ENCODE measurements at regions not wholly inside any gene's neighbourhood (a gene's known extent, or its start where the extent isn't known, plus 50 kb on each side); places are given as distances from the start of the nearest gene placed in this dataset.
A peak's percentile ranks its signal among the peaks of the same experiment; 100 is the strongest.

DNA sequence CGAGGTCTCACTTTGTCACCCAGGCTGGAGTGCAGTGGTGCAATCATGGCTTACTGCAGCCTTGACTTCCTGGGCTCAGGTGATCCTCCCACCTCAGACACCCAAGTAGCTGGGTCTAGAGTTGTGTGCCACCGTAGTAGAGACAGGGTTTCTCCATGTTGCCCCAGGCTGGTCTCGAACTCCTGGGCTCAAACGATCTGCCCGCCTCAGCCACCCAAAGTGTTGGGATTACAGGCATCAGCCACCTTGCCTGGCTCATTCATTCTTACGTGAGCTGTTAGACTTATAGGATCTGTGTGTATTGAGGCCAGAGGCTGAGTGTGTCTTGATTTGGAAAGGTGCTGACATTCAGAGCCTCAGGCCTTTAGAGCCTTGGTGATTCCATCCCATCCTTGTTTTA lies 128.1 kb downstream of the SLC25A47 start:
- intact Hi-C loops (cut with micrococcal nuclease) = no loop called here
- Histone ChIP-seq H3K27ac (ENCODE audit: low read depth, low read length) (no peak overlapping the region), H3K4me3 (ENCODE audit: low read length) (no peak overlapping the region), H3K9me3 (ENCODE audit: control insufficient read depth in 2 of 3, low read length in 3 of 3) (no peaks in the 10 kb centered on the region), H3K27me3 (ENCODE audit: control insufficient read depth in 2 of 2, insufficient read depth in 2 of 2, low read length in 2 of 2) (no peaks in the 10 kb centered on the region), H3K36me3 (ENCODE audit: control insufficient read depth in 2 of 3, insufficient read depth in 3 of 3, low read length in 3 of 3) (no peaks in the 10 kb centered on the region), H3K4me1 (ENCODE audit: control insufficient read depth in 2 of 2, insufficient read depth in 2 of 2, low read length in 2 of 2) (peaks cover 0 to 3% of the 10 kb centered on the region in 2 donors)
- Mint-ChIP-seq H3K27me3 (peaks cover 0 to 3% (median 0%) of the 10 kb centered on the region in 5 donors), H3K9me3 (peaks cover 0 to 2% (median 0%) of the 10 kb centered on the region in 11 donors), H3K27ac (no peak overlapping the region), H3K4me3 (no peak overlapping the region), H3K4me1 (peaks cover 6 to 16% (median 10%) of the 10 kb centered on the region in 7 donors), H3K36me3 (peaks cover 0 to 22% (median 17%) of the 10 kb centered on the region in 5 donors)
- POLR2A ChIA-PET = no interaction called here
- CTCF ChIA-PET = no interaction called here
- ATAC-seq (no peak), DNase-seq (no peak)

DNA sequence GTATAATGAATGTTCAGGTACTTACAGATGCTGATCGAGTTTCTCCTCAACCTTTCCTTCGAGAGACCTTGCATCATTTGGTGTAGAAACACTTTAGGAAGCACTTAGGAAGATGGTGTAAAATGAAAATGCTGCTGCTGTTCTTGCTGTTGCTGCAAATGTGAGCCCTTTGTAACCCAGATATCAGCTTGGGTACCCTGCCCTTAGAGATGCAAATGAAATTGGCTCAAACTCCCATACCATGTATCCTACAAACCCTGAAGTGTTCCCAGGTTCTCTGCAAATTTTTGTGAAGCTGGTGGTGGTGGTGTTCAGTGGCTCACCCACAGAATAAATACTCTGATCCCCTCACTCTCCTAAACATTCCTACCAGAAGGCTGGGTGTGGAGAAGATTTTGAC lies 130.8 kb downstream of the SLC25A47 start:
- H3K9me3 Mint-ChIP-seq = peaks cover 0 to 2% (median 0%) of the 10 kb centered on the region in 11 donors
- peaks cover 0 to 23% (median 17%) of the 10 kb centered on the region in 5 donors for H3K36me3 Mint-ChIP-seq
- H3K4me1 ChIP-seq (ENCODE audit: control insufficient read depth in 2 of 2, insufficient read depth in 2 of 2, low read length in 2 of 2) = no peaks in the 10 kb centered on the region
- H3K27ac Mint-ChIP-seq = no peak overlapping the region
- intact Hi-C loops (cut with micrococcal nuclease) = no loop called here
- H3K4me1 Mint-ChIP-seq = peaks cover 0 to 7% (median 0%) of the 10 kb centered on the region in 7 donors
- H3K27ac ChIP-seq (ENCODE audit: low read depth, low read length) = no peak overlapping the region
- peaks cover 0 to 7% (median 0%) of the 10 kb centered on the region in 5 donors for H3K27me3 Mint-ChIP-seq
- H3K27me3 ChIP-seq (ENCODE audit: control insufficient read depth in 2 of 2, insufficient read depth in 2 of 2, low read length in 2 of 2) = no peaks in the 10 kb centered on the region
- H3K9me3 ChIP-seq (ENCODE audit: control insufficient read depth in 2 of 3, low read length in 3 of 3) = no peaks in the 10 kb centered on the region
- no peaks in the 10 kb centered on the region for H3K36me3 ChIP-seq (ENCODE audit: control insufficient read depth in 2 of 3, insufficient read depth in 3 of 3, low read length in 3 of 3)
- no peak overlapping the region for H3K4me3 Mint-ChIP-seq
- no peak overlapping the region for H3K4me3 ChIP-seq (ENCODE audit: low read length)
- no peak for ATAC-seq
- ChIA-PET POLR2A (no interaction called here), CTCF (no interaction called here)
- DNase-seq = no peak

DNA sequence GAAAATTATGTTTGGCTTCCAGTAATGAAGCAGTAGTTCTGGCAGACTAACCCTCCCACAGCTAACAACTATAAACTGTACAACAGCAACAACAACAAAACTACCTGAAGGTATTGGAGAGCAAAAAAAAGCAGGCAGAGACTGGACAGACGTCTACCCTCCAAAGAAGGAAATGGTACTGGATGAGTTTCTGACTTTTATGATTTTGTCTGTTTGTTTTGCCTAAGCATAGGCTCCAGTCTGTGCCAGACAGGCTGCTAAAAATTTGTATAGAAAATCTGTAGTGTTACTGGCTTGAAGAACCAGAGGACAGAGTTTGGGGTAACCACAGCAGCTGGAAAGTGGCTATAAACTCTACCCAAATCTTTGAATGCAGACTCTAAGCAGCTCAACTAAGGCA lies 131.3 kb downstream of the SLC25A47 start:
- no peak for ATAC-seq
- Histone ChIP-seq H3K4me3 (ENCODE audit: low read length) (no peak overlapping the region), H3K9me3 (ENCODE audit: control insufficient read depth in 2 of 3, low read length in 3 of 3) (no peaks in the 10 kb centered on the region), H3K4me1 (ENCODE audit: control insufficient read depth in 2 of 2, insufficient read depth in 2 of 2, low read length in 2 of 2) (no peaks in the 10 kb centered on the region), H3K27ac (ENCODE audit: low read depth, low read length) (no peak overlapping the region), H3K36me3 (ENCODE audit: control insufficient read depth in 2 of 3, insufficient read depth in 3 of 3, low read length in 3 of 3) (no peaks in the 10 kb centered on the region), H3K27me3 (ENCODE audit: control insufficient read depth in 2 of 2, insufficient read depth in 2 of 2, low read length in 2 of 2) (no peaks in the 10 kb centered on the region)
- intact Hi-C loops (cut with micrococcal nuclease) = no loop called here
- DNase-seq = no peak
- ChIA-PET POLR2A (no interaction called here), CTCF (interaction anchor here (1.2 kb wide), 1 partner anchor 191 kb away, joined by 3 read pairs; no protein-coding TSS in a partner anchor)
- Mint-ChIP-seq H3K36me3 (peaks cover 0 to 23% (median 17%) of the 10 kb centered on the region in 5 donors), H3K4me1 (peaks cover 0 to 7% (median 0%) of the 10 kb centered on the region in 7 donors), H3K27ac (no peak overlapping the region), H3K4me3 (no peak overlapping the region), H3K9me3 (peaks cover 0 to 2% (median 0%) of the 10 kb centered on the region in 11 donors), H3K27me3 (peaks cover 0 to 7% (median 0%) of the 10 kb centered on the region in 5 donors)

DNA sequence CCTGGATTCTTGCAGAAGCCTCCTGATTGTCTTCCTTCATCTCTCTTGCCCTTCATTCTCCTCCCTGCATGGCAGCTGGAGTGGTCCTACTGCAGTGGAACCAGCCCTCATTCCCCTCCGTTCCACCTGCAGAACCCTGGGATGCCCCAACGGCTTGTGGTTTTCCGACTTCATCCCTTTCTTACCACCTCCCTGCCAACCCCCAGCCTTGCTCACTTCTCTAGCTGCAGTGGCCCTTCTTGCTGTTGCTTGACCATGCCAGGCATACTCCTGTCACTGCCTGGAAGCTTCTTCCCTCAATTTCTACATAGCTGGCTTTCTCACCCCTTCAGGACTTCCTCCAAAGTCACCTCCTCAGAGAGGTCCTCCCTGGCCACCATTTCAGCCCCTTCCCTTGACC lies 123.3 kb downstream of the BEGAIN start:
- peaks cover 0 to 6% (median 0%) of the 10 kb centered on the region in 5 donors for H3K36me3 Mint-ChIP-seq
- Histone ChIP-seq H3K4me3 (ENCODE audit: low read length) (no peak overlapping the region), H3K27me3 (ENCODE audit: control insufficient read depth in 2 of 2, insufficient read depth in 2 of 2, low read length in 2 of 2) (no peaks in the 10 kb centered on the region), H3K36me3 (ENCODE audit: control insufficient read depth in 2 of 3, insufficient read depth in 3 of 3, low read length in 3 of 3) (peaks cover 0 to 10% (median 0%) of the 10 kb centered on the region in 3 experiments), H3K4me1 (ENCODE audit: control insufficient read depth in 2 of 2, insufficient read depth in 2 of 2, low read length in 2 of 2) (no peaks in the 10 kb centered on the region), H3K9me3 (ENCODE audit: control insufficient read depth in 2 of 3, low read length in 3 of 3) (no peaks in the 10 kb centered on the region), H3K27ac (ENCODE audit: low read depth, low read length) (no peak overlapping the region)
- H3K4me3 Mint-ChIP-seq = peak overlapping the region in 1 of 10 donors; percentile 19
- DNase-seq (no peak), ATAC-seq (no peak)
- H3K4me1 Mint-ChIP-seq = peaks cover 0 to 6% (median 0%) of the 10 kb centered on the region in 7 donors
- POLR2A ChIA-PET = no interaction called here
- intact Hi-C loops (cut with micrococcal nuclease) = no loop called here
- no peaks in the 10 kb centered on the region for H3K9me3 Mint-ChIP-seq
- peaks cover 0 to 10% (median 0%) of the 10 kb centered on the region in 5 donors for H3K27me3 Mint-ChIP-seq
- no peak overlapping the region for H3K27ac Mint-ChIP-seq
- CTCF ChIA-PET = interaction anchor here (0.6 kb wide), 1 partner anchor 12 kb away, joined by 3 read pairs; no protein-coding TSS in a partner anchor

DNA sequence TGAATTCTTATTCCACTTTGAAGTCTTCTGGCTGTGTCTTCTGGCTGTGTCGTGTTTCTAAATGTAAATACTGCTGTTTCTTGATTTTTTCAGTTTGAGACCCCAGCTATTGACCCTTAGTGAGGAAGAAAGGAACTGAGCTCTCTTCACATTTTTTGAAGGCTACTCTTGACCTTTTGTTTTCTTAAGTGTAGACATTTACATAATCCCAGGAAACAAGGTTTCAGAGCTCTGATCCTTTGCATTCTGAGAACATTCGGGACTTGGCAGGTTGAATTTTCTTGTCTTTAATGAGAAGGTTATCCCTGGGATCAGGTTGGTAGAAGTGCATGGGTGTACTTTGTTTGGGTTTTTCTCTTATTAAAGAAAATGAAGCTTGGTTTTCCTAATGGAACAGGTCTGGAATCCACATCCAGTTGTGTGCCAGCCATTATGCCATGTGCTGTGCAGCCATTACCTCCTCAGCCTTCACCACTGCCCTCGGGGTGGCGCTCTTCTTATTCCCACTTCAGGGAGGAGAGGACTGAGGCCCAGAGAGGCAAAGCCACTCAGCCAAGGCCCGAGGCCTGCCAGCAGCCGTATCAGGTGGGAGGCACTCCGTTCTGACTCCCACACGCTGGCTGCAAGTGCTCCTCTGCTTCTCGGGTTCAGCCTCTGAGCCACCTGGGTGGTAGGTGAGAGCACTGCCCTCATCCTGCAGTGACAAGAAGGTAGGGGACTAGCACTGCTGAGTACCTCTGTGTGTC lies 120.9 kb downstream of the BEGAIN start:
- intact Hi-C loops (cut with micrococcal nuclease) = no loop called here
- no peak for ATAC-seq
- peaks cover 0 to 20% (median 0%) of the 10 kb centered on the region in 3 experiments for H3K36me3 ChIP-seq (ENCODE audit: control insufficient read depth in 2 of 3, insufficient read depth in 3 of 3, low read length in 3 of 3)
- Mint-ChIP-seq H3K9me3 (no peaks in the 10 kb centered on the region), H3K36me3 (peaks cover 2 to 24% (median 11%) of the 10 kb centered on the region in 5 donors), H3K4me1 (peaks cover 0 to 10% (median 0%) of the 10 kb centered on the region in 7 donors), H3K27ac (no peak overlapping the region), H3K27me3 (peaks cover 0 to 10% (median 0%) of the 10 kb centered on the region in 5 donors), H3K4me3 (no peak overlapping the region)
- H3K9me3 ChIP-seq (ENCODE audit: control insufficient read depth in 2 of 3, low read length in 3 of 3) = no peaks in the 10 kb centered on the region
- H3K4me3 ChIP-seq (ENCODE audit: low read length) = no peak overlapping the region
- DNase-seq = no peak
- H3K27me3 ChIP-seq (ENCODE audit: control insufficient read depth in 2 of 2, insufficient read depth in 2 of 2, low read length in 2 of 2) = no peaks in the 10 kb centered on the region
- no peaks in the 10 kb centered on the region for H3K4me1 ChIP-seq (ENCODE audit: control insufficient read depth in 2 of 2, insufficient read depth in 2 of 2, low read length in 2 of 2)
- POLR2A ChIA-PET = no interaction called here
- CTCF ChIA-PET = no interaction called here
- H3K27ac ChIP-seq (ENCODE audit: low read depth, low read length) = no peak overlapping the region

DNA sequence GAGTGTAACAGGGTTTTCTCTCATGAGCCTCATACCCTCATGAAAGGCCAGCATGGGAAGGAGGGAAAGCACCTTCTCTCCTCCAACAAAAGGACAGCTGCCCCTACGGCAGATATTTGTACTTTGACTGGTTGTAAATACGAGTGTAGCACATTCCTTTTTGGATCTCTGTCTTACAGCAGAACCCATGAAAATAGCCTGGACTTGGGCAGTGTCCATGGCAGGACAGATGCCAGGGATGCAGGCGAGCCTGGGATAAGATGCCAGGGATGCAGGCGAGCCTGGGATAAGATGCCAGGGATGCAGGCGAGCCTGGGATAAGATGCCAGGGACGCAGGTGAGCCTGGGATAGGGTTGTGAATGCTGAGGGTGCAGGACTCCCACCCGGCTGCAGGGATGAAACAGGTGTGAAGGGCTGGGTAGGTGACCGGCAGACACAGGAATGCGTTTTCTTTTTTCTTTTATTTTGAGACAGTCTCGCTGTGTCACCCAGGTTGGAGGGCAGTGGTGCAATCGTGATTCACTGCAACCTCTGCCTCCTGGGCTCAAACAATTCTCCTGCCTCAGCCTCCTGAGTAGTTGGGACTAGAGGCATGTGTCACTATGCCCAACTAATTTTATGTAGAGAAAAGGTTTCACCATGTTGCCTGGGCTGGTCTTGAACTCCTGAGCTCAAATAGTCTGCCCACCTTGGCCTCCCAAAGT lies 120.0 kb downstream of the BEGAIN start:
- intact Hi-C loops (cut with micrococcal nuclease) = no loop called here
- H3K36me3 ChIP-seq (ENCODE audit: control insufficient read depth in 2 of 3, insufficient read depth in 3 of 3, low read length in 3 of 3) = peaks cover 0 to 20% (median 0%) of the 10 kb centered on the region in 3 experiments
- H3K9me3 Mint-ChIP-seq = no peaks in the 10 kb centered on the region
- no peaks in the 10 kb centered on the region for H3K9me3 ChIP-seq (ENCODE audit: control insufficient read depth in 2 of 3, low read length in 3 of 3)
- no peak overlapping the region for H3K27ac Mint-ChIP-seq
- H3K36me3 Mint-ChIP-seq = peaks cover 2 to 33% (median 14%) of the 10 kb centered on the region in 5 donors
- no peak for DNase-seq
- H3K4me1 Mint-ChIP-seq = peaks cover 0 to 10% (median 0%) of the 10 kb centered on the region in 7 donors
- CTCF ChIA-PET = no interaction called here
- H3K4me3 ChIP-seq (ENCODE audit: low read length) = no peak overlapping the region
- POLR2A ChIA-PET = no interaction called here
- ATAC-seq = no peak
- H3K4me3 Mint-ChIP-seq = no peak overlapping the region
- no peak overlapping the region for H3K27ac ChIP-seq (ENCODE audit: low read depth, low read length)
- H3K4me1 ChIP-seq (ENCODE audit: control insufficient read depth in 2 of 2, insufficient read depth in 2 of 2, low read length in 2 of 2) = no peaks in the 10 kb centered on the region
- no peaks in the 10 kb centered on the region for H3K27me3 ChIP-seq (ENCODE audit: control insufficient read depth in 2 of 2, insufficient read depth in 2 of 2, low read length in 2 of 2)
- peaks cover 0 to 8% (median 0%) of the 10 kb centered on the region in 5 donors for H3K27me3 Mint-ChIP-seq

Data from naive thymus-derived CD4-positive, alpha-beta T cell (primary cell).